ENCODE measurements at regions not wholly inside any gene's neighbourhood (a gene's known extent, or its start where the extent isn't known, plus 50 kb on each side); places are given as distances from the start of the nearest gene placed in this dataset.

DNA sequence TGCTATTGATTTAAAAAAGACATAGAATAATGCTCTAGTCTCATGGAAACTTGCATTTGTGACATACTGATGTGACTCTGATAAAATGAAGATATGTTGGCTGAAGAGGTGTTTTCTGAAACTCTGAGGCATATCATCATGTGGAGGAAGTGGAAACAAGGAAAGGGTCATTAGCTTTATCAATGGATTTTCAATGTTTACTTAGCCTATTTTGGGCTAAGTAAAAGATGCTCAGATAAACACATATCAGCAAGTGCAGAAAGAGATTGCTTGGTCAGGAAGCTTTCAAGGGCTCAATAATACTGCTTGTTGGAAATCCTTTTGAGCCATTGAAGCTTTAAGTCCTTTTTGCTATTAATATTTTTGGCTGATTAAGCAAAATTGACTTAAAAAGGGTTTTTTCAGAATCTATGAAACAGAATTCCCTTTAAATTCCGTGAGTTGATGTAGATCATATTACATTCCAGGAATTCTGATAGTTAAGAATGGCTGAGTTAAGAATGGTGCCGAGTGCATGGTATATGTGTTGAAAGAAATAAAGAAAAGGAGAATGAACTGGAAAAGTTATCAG is 952.8 kb upstream of the SPRY2 start:
- Histone ChIP-seq H3K36me3 (replicated peaks in 1 of 2; ENCODE audit: control insufficient read depth in 2 of 2, insufficient read depth in 2 of 2, low read length in 2 of 2) (no peaks in the 10 kb centered on the region), H3K27ac (replicated peaks; ENCODE audit: low read length) (no peak overlapping the region), H3K18ac (ENCODE audit: low read length) (no peak overlapping the region), H3K4me2 (ENCODE audit: insufficient read depth, low read length, poor library complexity, severe bottlenecking) (no peak overlapping the region), H3K4me1 (ENCODE audit: control insufficient read depth in 2 of 2, insufficient read depth in 1 of 2, low read depth in 1 of 2, low read length in 2 of 2) (no peaks in the 10 kb centered on the region), H4K91ac (ENCODE audit: low read depth, low read length, poor library complexity) (no peak overlapping the region), H3K14ac (ENCODE audit: low read length) (no peak overlapping the region), H3K9me3 (replicated peaks in 1 of 2; ENCODE audit: control insufficient read depth in 2 of 2, insufficient read depth in 1 of 2, low read depth in 1 of 2, low read length in 2 of 2) (no peaks in the 10 kb centered on the region), H2AFZ (ENCODE audit: low read length) (no peak overlapping the region), H3K79me1 (ENCODE audit: low read depth, low read length) (no peaks in the 10 kb centered on the region), H3K4me3 (ENCODE audit: low read length in 2 of 2) (no peak overlapping the region), H2BK120ac (ENCODE audit: low read depth, low read length) (no peak overlapping the region), H3K27me3 (ENCODE audit: control insufficient read depth in 3 of 3, insufficient read depth in 3 of 3, low read depth in 1 of 3, low read length in 3 of 3) (no peaks in the 10 kb centered on the region), H2BK5ac (ENCODE audit: low read length) (no peak overlapping the region), H2BK12ac (ENCODE audit: low read length) (no peak overlapping the region), H3K23ac (ENCODE audit: low read depth, low read length, poor library complexity) (no peak overlapping the region), H3K4ac (ENCODE audit: low read length) (no peak overlapping the region), H2AK5ac (ENCODE audit: low read depth, low read length) (no peak overlapping the region), H3K9ac (ENCODE audit: low read depth, low read length, poor library complexity) (no peak overlapping the region), H2BK15ac (ENCODE audit: low read length) (no peak overlapping the region), H4K8ac (ENCODE audit: low read depth, low read length) (no peak overlapping the region)
- WGBS, 2 donors (ENCODE audit: extremely low coverage in 2 of 2, insufficient read length in 2 of 2, insufficient replicate concordance in 1 of 2), result 100% methylated on average over 1 of the region's 2 CpGs; no CpG with 5 or more reads in 1 of the 2 donors
- no peak for DNase-seq (ENCODE audit: low spot score)

GRCh38 chr13:81283561-81283960 is 942.6 kb upstream of the SPRY2 start:
- no peak for DNase-seq (ENCODE audit: low spot score)
- H3K4me3 ChIP-seq (ENCODE audit: low read length in 2 of 2), result no peak overlapping the region
- no peak overlapping the region for H3K23ac ChIP-seq (ENCODE audit: low read depth, low read length, poor library complexity)
- H4K91ac ChIP-seq (ENCODE audit: low read depth, low read length, poor library complexity), result no peak overlapping the region
- H3K18ac ChIP-seq (ENCODE audit: low read length), result no peak overlapping the region
- no peak overlapping the region for H2BK15ac ChIP-seq (ENCODE audit: low read length)
- no peaks in the 10 kb centered on the region for H3K36me3 ChIP-seq (replicated peaks in 1 of 2; ENCODE audit: control insufficient read depth in 2 of 2, insufficient read depth in 2 of 2, low read length in 2 of 2)
- no peak overlapping the region for H2BK12ac ChIP-seq (ENCODE audit: low read length)
- no peaks in the 10 kb centered on the region for H3K27me3 ChIP-seq (ENCODE audit: control insufficient read depth in 3 of 3, insufficient read depth in 3 of 3, low read depth in 1 of 3, low read length in 3 of 3)
- H3K79me1 ChIP-seq (ENCODE audit: low read depth, low read length), result no peaks in the 10 kb centered on the region
- H3K4me2 ChIP-seq (ENCODE audit: insufficient read depth, low read length, poor library complexity, severe bottlenecking), result no peak overlapping the region
- no peak overlapping the region for H3K4ac ChIP-seq (ENCODE audit: low read length)
- H2AFZ ChIP-seq (ENCODE audit: low read length), result no peak overlapping the region
- no peak overlapping the region for H4K8ac ChIP-seq (ENCODE audit: low read depth, low read length)
- no peaks in the 10 kb centered on the region for H3K9me3 ChIP-seq (replicated peaks in 1 of 2; ENCODE audit: control insufficient read depth in 2 of 2, insufficient read depth in 1 of 2, low read depth in 1 of 2, low read length in 2 of 2)
- no peak overlapping the region for H3K14ac ChIP-seq (ENCODE audit: low read length)
- H2BK5ac ChIP-seq (ENCODE audit: low read length), result no peak overlapping the region
- no peak overlapping the region for H3K27ac ChIP-seq (replicated peaks; ENCODE audit: low read length)
- H3K9ac ChIP-seq (ENCODE audit: low read depth, low read length, poor library complexity), result no peak overlapping the region
- peaks cover 0 to 3% of the 10 kb centered on the region in 2 donors for H3K4me1 ChIP-seq (ENCODE audit: control insufficient read depth in 2 of 2, insufficient read depth in 1 of 2, low read depth in 1 of 2, low read length in 2 of 2)
- H2BK120ac ChIP-seq (ENCODE audit: low read depth, low read length), result no peak overlapping the region
- no peak overlapping the region for H2AK5ac ChIP-seq (ENCODE audit: low read depth, low read length)

DNA sequence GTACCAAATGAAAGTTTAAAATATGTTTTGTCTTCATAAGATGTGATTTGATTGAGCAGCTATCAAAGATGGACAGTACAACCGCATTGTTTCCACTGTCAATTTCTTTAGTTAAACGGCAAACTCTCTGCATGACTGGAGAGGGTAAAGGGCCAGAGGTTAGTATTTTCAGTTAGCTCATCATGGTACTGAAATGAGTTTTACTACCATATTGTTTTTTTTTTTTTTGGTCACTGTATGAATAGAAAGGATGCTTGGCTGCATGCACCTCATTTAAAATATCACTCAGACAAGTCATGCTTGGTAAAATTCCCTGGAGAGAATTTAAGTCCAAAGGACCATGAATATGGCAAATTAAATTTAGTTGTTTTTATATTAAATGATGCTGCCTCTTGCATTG is 942.1 kb upstream of the SPRY2 start:
- H2AK5ac ChIP-seq (ENCODE audit: low read depth, low read length), result no peak overlapping the region
- no peak overlapping the region for H3K4me3 ChIP-seq (ENCODE audit: low read length in 2 of 2)
- no peak overlapping the region for H2BK12ac ChIP-seq (ENCODE audit: low read length)
- peaks cover 0 to 3% of the 10 kb centered on the region in 2 donors for H3K4me1 ChIP-seq (ENCODE audit: control insufficient read depth in 2 of 2, insufficient read depth in 1 of 2, low read depth in 1 of 2, low read length in 2 of 2)
- no peak overlapping the region for H3K14ac ChIP-seq (ENCODE audit: low read length)
- H2BK5ac ChIP-seq (ENCODE audit: low read length), result no peak overlapping the region
- H3K27me3 ChIP-seq (ENCODE audit: control insufficient read depth in 3 of 3, insufficient read depth in 3 of 3, low read depth in 1 of 3, low read length in 3 of 3), result no peaks in the 10 kb centered on the region
- no peak overlapping the region for H3K27ac ChIP-seq (replicated peaks; ENCODE audit: low read length)
- no peak overlapping the region for H3K23ac ChIP-seq (ENCODE audit: low read depth, low read length, poor library complexity)
- H2BK120ac ChIP-seq (ENCODE audit: low read depth, low read length), result no peak overlapping the region
- no peak for DNase-seq (ENCODE audit: low spot score)
- H4K91ac ChIP-seq (ENCODE audit: low read depth, low read length, poor library complexity), result no peak overlapping the region
- H3K9me3 ChIP-seq (replicated peaks in 1 of 2; ENCODE audit: control insufficient read depth in 2 of 2, insufficient read depth in 1 of 2, low read depth in 1 of 2, low read length in 2 of 2), result no peaks in the 10 kb centered on the region
- no peak overlapping the region for H3K4me2 ChIP-seq (ENCODE audit: insufficient read depth, low read length, poor library complexity, severe bottlenecking)
- no peaks in the 10 kb centered on the region for H3K79me1 ChIP-seq (ENCODE audit: low read depth, low read length)
- no peak overlapping the region for H3K18ac ChIP-seq (ENCODE audit: low read length)
- no CpG with 5 or more reads among the region's 2 CpGs for WGBS, 2 donors (ENCODE audit: extremely low coverage in 2 of 2, insufficient read length in 2 of 2, insufficient replicate concordance in 1 of 2)
- no peak overlapping the region for H4K8ac ChIP-seq (ENCODE audit: low read depth, low read length)
- H3K36me3 ChIP-seq (replicated peaks in 1 of 2; ENCODE audit: control insufficient read depth in 2 of 2, insufficient read depth in 2 of 2, low read length in 2 of 2), result no peaks in the 10 kb centered on the region
- H3K4ac ChIP-seq (ENCODE audit: low read length), result no peak overlapping the region
- H3K9ac ChIP-seq (ENCODE audit: low read depth, low read length, poor library complexity), result no peak overlapping the region
- no peak overlapping the region for H2BK15ac ChIP-seq (ENCODE audit: low read length)
- no peak overlapping the region for H2AFZ ChIP-seq (ENCODE audit: low read length)

DNA sequence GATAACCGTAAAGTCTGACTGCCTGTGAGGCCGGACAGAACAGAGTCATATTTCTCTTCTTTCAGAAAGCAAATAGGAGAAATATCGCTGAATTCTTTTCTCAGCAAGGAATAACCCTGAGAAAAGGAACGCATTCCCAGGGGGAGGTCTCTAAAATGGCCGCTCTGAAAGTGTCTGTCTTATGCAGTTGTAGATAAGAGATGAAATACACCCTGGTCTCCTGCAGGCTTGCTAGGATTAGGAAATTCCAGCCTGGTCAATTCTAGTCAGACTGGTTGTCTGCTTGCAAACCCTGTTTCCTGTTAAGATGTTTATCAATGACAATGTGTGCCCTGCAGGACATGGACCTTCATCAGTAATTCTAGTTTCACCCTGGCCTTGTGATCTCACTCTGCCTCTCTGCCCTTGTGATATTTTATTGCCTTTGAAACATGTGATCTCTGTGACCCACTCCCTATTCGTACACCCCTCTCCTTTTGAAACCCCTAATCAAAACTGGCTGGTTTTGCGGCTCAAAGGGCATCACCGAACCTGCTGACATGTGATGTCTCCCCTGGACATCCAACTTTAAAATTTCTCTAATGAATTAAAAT is 934.8 kb upstream of the SPRY2 start:
- H2BK12ac ChIP-seq (ENCODE audit: low read length), result no peak overlapping the region

More for the DNA sequence above, 934.8 kb upstream of the SPRY2 start:
- Histone ChIP-seq H3K79me1 (ENCODE audit: low read depth, low read length) (no peaks in the 10 kb centered on the region), H3K4ac (ENCODE audit: low read length) (no peak overlapping the region), H4K91ac (ENCODE audit: low read depth, low read length, poor library complexity) (no peak overlapping the region), H2BK120ac (ENCODE audit: low read depth, low read length) (no peak overlapping the region), H3K14ac (ENCODE audit: low read length) (no peak overlapping the region), H3K36me3 (replicated peaks in 1 of 2; ENCODE audit: control insufficient read depth in 2 of 2, insufficient read depth in 2 of 2, low read length in 2 of 2) (no peaks in the 10 kb centered on the region), H3K27ac (replicated peaks; ENCODE audit: low read length) (no peak overlapping the region), H2BK5ac (ENCODE audit: low read length) (no peak overlapping the region), H3K4me1 (ENCODE audit: control insufficient read depth in 2 of 2, insufficient read depth in 1 of 2, low read depth in 1 of 2, low read length in 2 of 2) (peaks cover 0 to 3% of the 10 kb centered on the region in 2 donors), H3K23ac (ENCODE audit: low read depth, low read length, poor library complexity) (no peak overlapping the region), H3K9me3 (replicated peaks in 1 of 2; ENCODE audit: control insufficient read depth in 2 of 2, insufficient read depth in 1 of 2, low read depth in 1 of 2, low read length in 2 of 2) (peaks cover 0 to 4% of the 10 kb centered on the region in 2 donors), H3K9ac (ENCODE audit: low read depth, low read length, poor library complexity) (no peak overlapping the region), H2AK5ac (ENCODE audit: low read depth, low read length) (no peak overlapping the region), H2AFZ (ENCODE audit: low read length) (no peak overlapping the region), H3K18ac (ENCODE audit: low read length) (no peak overlapping the region), H3K4me3 (ENCODE audit: low read length in 2 of 2) (no peak overlapping the region), H3K27me3 (ENCODE audit: control insufficient read depth in 3 of 3, insufficient read depth in 3 of 3, low read depth in 1 of 3, low read length in 3 of 3) (no peaks in the 10 kb centered on the region), H3K4me2 (ENCODE audit: insufficient read depth, low read length, poor library complexity, severe bottlenecking) (no peak overlapping the region), H2BK15ac (ENCODE audit: low read length) (no peak overlapping the region), H4K8ac (ENCODE audit: low read depth, low read length) (no peak overlapping the region)
- no CpG with 5 or more reads among the region's 8 CpGs for WGBS, 2 donors (ENCODE audit: extremely low coverage in 2 of 2, insufficient read length in 2 of 2, insufficient replicate concordance in 1 of 2)
- no peak for DNase-seq (ENCODE audit: low spot score)

Measured in neuronal stem cell (in vitro differentiated cells).